Mammary epithelial cell (primary cell): ENCODE measurements at regions not wholly inside any gene's neighbourhood (a gene's known extent, or its start where the extent isn't known, plus 50 kb on each side); places are given as distances from the start of the nearest gene placed in this dataset.

Experiments
- EZH2 ChIP-seq: IDR thresholded peaks from 2 replicates; pipeline ENCODE4 v1.6.1; 2012; ENCODE audit warnings: low read length, inconsistent platforms, borderline replicate concordance
- TF ChIP-seq, protein P1 (sequence below), 2 donors: IDR thresholded peaks in 1 of 2; conservative IDR thresholded peaks in 1 of 2; 2 replicates each; pipeline ENCODE4 v1.5.1; 2011 to 2012; ENCODE audit warnings: inconsistent platforms in 2 of 2, low read length in 2 of 2, mild to moderate bottlenecking in 2 of 2, control low read depth in 1 of 2, low read depth in 1 of 2; ENCODE audit not compliant: insufficient read depth in 1 of 2; ENCODE audit errors: extremely low read depth in 1 of 2

DNA sequence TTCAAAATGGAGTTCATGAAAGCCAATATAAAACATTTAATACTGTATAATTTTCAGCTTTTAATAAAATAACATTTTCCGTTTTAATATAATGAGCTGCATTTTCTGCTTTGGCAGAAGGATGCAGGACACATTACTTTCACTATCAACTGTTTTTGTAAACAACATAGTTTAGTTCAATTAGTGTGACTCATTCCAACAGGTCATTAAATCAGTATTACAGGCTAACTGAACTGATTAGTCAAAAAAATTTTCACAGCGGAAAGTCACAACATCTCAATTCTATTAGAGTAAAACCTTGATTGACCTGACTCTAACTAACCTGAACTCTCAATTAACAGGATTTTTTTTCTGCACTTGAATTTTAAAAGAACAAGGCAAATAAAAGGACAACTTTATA is 151.2 kb upstream of the AMOT start:
- TF ChIP-seq, protein P1, sequence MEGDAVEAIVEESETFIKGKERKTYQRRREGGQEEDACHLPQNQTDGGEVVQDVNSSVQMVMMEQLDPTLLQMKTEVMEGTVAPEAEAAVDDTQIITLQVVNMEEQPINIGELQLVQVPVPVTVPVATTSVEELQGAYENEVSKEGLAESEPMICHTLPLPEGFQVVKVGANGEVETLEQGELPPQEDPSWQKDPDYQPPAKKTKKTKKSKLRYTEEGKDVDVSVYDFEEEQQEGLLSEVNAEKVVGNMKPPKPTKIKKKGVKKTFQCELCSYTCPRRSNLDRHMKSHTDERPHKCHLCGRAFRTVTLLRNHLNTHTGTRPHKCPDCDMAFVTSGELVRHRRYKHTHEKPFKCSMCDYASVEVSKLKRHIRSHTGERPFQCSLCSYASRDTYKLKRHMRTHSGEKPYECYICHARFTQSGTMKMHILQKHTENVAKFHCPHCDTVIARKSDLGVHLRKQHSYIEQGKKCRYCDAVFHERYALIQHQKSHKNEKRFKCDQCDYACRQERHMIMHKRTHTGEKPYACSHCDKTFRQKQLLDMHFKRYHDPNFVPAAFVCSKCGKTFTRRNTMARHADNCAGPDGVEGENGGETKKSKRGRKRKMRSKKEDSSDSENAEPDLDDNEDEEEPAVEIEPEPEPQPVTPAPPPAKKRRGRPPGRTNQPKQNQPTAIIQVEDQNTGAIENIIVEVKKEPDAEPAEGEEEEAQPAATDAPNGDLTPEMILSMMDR (conservative IDR thresholded peaks at IDR 0.05 in 1 of 2, IDR thresholded peaks at IDR 0.05 in 1 of 2; ENCODE audit: extremely low read depth in 1 of 2, insufficient read depth in 1 of 2, low read depth in 1 of 2, low read length in 2 of 2): no peak
- no peak for TF ChIP-seq EZH2
